NCI-H2196 (cell line): ENCODE measurements at regions not wholly inside any gene's neighbourhood (a gene's known extent, or its start where the extent isn't known, plus 50 kb on each side); places are given as distances from the start of the nearest gene placed in this dataset.
"Not testable (repeated sequence)": the region's sequence is repeated elsewhere in the genome, so short reads cannot be mapped to it uniquely, and the experiment has no call there.

Source experiments
- DNase-seq: peaks from one replicate; lab custom pipeline; 2025; ENCODE audit not compliant: unreplicated experiment; lab: John Stamatoyannopoulos, UW

GRCh38 chr1:228668553-228669241 lies 66.6 kb upstream of the RHOU start:
- peak; percentile 15 for DNase-seq

GRCh38 chr1:228669242-228669585 lies 66.1 kb upstream of the RHOU start:
- no peak for DNase-seq

GRCh38 chr1:228681076-228681565 lies 54.2 kb upstream of the RHOU start:
- DNase-seq, result not testable (repeated sequence)

DNA sequence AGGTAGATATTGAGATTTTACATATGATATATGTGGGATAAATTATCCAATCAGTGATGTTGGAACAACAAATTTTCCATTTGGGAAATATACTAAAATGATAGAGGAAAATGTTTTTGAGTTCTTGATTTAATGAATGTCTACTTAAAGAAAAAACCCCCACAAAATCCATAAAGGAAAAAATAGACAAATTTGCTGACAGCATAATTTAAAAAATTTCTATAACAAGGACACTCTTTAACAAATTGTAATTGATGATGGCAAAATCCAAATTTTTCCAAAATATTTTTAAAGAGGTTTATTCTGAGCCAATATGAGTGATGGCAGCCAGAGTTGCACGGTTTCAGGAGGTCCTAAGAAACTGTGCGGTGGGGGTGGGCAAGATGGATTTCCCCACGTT lies 51.9 kb upstream of the RHOU start:
- DNase-seq, result no peak

DNA sequence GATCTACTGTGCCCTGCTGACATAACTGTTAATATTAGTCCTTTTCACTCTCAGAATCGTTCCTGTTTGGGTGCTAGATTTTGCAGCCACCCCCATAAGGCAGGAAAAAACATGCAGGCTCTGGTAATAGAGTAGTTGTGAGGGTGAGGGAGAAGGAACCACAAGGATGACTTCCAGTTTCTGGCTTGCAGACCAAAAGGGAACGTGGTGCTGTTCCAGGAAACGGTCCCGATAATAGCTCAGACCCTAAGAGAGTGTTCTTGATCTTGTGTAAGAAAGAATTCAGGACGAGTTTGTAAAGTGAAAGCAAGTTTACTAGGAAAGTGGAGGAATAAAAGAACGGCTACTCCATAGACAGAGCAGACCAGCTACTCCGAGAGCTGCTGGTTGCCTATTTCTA lies 50.7 kb upstream of the RHOU start:
- no peak for DNase-seq

DNA sequence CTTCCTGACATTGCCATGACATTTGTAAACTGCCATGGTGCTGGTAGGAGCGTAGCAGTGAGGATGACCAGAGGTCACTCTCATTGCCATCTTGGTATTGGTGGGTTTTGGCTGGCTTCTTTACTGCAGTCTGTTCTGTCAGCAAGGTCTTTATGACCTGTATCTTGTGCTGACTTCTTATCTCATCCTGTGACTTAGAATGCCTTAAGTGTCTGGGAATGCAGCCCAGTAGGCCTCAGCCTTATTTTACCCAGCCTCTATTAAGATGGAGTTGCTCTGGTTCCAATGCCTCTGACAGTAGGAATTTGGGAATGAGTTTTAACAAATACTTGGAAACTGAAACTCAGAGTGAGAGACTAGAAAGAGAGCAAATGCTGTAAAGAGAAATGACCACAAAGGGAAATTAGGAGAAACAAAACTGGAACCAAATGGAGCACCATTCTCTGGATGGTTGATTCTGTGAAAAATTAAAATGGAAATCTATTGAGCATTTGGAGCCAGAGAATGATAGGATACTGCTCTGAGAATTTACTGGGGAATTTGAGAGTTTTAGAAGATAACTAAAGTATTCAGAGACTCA lies 50.1 kb upstream of the RHOU start:
- DNase-seq, result no peak
